ENCODE measurements at regions not wholly inside any gene's neighbourhood (a gene's known extent, or its start where the extent isn't known, plus 50 kb on each side); places are given as distances from the start of the nearest gene placed in this dataset.

GRCh38 chr2:41109744-41110143, 657.9 kb upstream of the SLC8A1 start:
- 89% methylated on average over 2 of the region's 4 CpGs for WGBS
- Histone ChIP-seq H3K27me3 (ENCODE audit: insufficient read depth, low read length) (no peaks in the 10 kb centered on the region), H3K9me3 (ENCODE audit: insufficient read depth, low read depth, low read length) (no peaks in the 10 kb centered on the region; the same call in 1 of the 2 replicates), H3K27ac (ENCODE audit: low read depth, low read length) (no peak overlapping the region), H3K9ac (ENCODE audit: low read depth, low read length) (no peak overlapping the region), H3K4me1 (ENCODE audit: insufficient read depth, low read length) (no peaks in the 10 kb centered on the region), H3K4me3 (ENCODE audit: low read length) (no peak overlapping the region), H3K36me3 (ENCODE audit: insufficient read depth, low read length) (no peaks in the 10 kb centered on the region)

- Histone ChIP-seq H3K36me3 (ENCODE audit: insufficient read depth, low read length) (no peaks in the 10 kb centered on the region), H3K4me1 (ENCODE audit: insufficient read depth, low read length) (no peaks in the 10 kb centered on the region), H3K27me3 (ENCODE audit: insufficient read depth, low read length) (no peaks in the 10 kb centered on the region), H3K9ac (ENCODE audit: low read depth, low read length) (no peak overlapping the region), H3K4me3 (ENCODE audit: low read length) (no peak overlapping the region), H3K27ac (ENCODE audit: low read depth, low read length) (no peak overlapping the region), H3K9me3 (ENCODE audit: insufficient read depth, low read depth, low read length) (no peaks in the 10 kb centered on the region; the same call in 1 of the 2 replicates)
- WGBS = 95% methylated on average over 4 of the region's 5 CpGs
Observed at GRCh38 chr2:41111836-41112627, 660.1 kb upstream of the SLC8A1 start.

- H3K27ac ChIP-seq (ENCODE audit: low read depth, low read length) = no peak overlapping the region
- no peak overlapping the region for H3K9ac ChIP-seq (ENCODE audit: low read depth, low read length)
- H3K4me1 ChIP-seq (ENCODE audit: insufficient read depth, low read length) = no peaks in the 10 kb centered on the region
- H3K9me3 ChIP-seq (ENCODE audit: insufficient read depth, low read depth, low read length) = no peaks in the 10 kb centered on the region; the same call in 1 of the 2 replicates
- H3K36me3 ChIP-seq (ENCODE audit: insufficient read depth, low read length) = no peaks in the 10 kb centered on the region
- no peak overlapping the region for H3K4me3 ChIP-seq (ENCODE audit: low read length)
- WGBS = 93% methylated on average over 4 of the region's 8 CpGs
- no peaks in the 10 kb centered on the region for H3K27me3 ChIP-seq (ENCODE audit: insufficient read depth, low read length)
Observed at GRCh38 chr2:41116106-41116797, 664.4 kb upstream of the SLC8A1 start.

- Histone ChIP-seq H3K4me3 (ENCODE audit: low read length) (no peak overlapping the region), H3K27me3 (ENCODE audit: insufficient read depth, low read length) (no peaks in the 10 kb centered on the region), H3K4me1 (ENCODE audit: insufficient read depth, low read length) (no peaks in the 10 kb centered on the region), H3K27ac (ENCODE audit: low read depth, low read length) (no peak overlapping the region), H3K9me3 (ENCODE audit: insufficient read depth, low read depth, low read length) (no peaks in the 10 kb centered on the region; the same call in 1 of the 2 replicates), H3K9ac (ENCODE audit: low read depth, low read length) (no peak overlapping the region), H3K36me3 (ENCODE audit: insufficient read depth, low read length) (no peaks in the 10 kb centered on the region)
- 99% methylated on average over 4 of the region's 4 CpGs for WGBS
Observed at GRCh38 chr2:41119489-41119888, 667.6 kb upstream of the SLC8A1 start.

GRCh38 chr2:41123341-41123740, 671.5 kb upstream of the SLC8A1 start:
- Histone ChIP-seq H3K4me3 (ENCODE audit: low read length) (no peak overlapping the region), H3K4me1 (ENCODE audit: insufficient read depth, low read length) (no peaks in the 10 kb centered on the region), H3K27ac (ENCODE audit: low read depth, low read length) (no peak overlapping the region), H3K9me3 (ENCODE audit: insufficient read depth, low read depth, low read length) (peaks cover 9% of the 10 kb centered on the region; the same call in 1 of the 2 replicates), H3K27me3 (ENCODE audit: insufficient read depth, low read length) (no peaks in the 10 kb centered on the region), H3K36me3 (ENCODE audit: insufficient read depth, low read length) (no peaks in the 10 kb centered on the region), H3K9ac (ENCODE audit: low read depth, low read length) (no peak overlapping the region)
- 91% methylated on average over 1 of the region's 1 CpG for WGBS

- Histone ChIP-seq H3K9me3 (ENCODE audit: insufficient read depth, low read depth, low read length) (peaks cover 9% of the 10 kb centered on the region; the same call in 1 of the 2 replicates), H3K4me1 (ENCODE audit: insufficient read depth, low read length) (no peaks in the 10 kb centered on the region), H3K36me3 (ENCODE audit: insufficient read depth, low read length) (no peaks in the 10 kb centered on the region), H3K27me3 (ENCODE audit: insufficient read depth, low read length) (no peaks in the 10 kb centered on the region), H3K27ac (ENCODE audit: low read depth, low read length) (no peak overlapping the region), H3K9ac (ENCODE audit: low read depth, low read length) (no peak overlapping the region), H3K4me3 (ENCODE audit: low read length) (no peak overlapping the region)
- WGBS = 63% methylated on average over 3 of the region's 3 CpGs
Observed at GRCh38 chr2:41127351-41127750, 675.5 kb upstream of the SLC8A1 start.

GRCh38 chr2:41129988-41130387, 678.1 kb upstream of the SLC8A1 start:
- Histone ChIP-seq H3K36me3 (ENCODE audit: insufficient read depth, low read length) (no peaks in the 10 kb centered on the region), H3K27ac (ENCODE audit: low read depth, low read length) (no peak overlapping the region), H3K4me3 (ENCODE audit: low read length) (no peak overlapping the region), H3K27me3 (ENCODE audit: insufficient read depth, low read length) (no peaks in the 10 kb centered on the region), H3K9ac (ENCODE audit: low read depth, low read length) (no peak overlapping the region), H3K9me3 (ENCODE audit: insufficient read depth, low read depth, low read length) (peaks cover 9% of the 10 kb centered on the region; the same call in 1 of the 2 replicates), H3K4me1 (ENCODE audit: insufficient read depth, low read length) (no peaks in the 10 kb centered on the region)
- WGBS = 94% methylated on average over 3 of the region's 3 CpGs

GRCh38 chr2:41137031-41137430, 685.1 kb upstream of the SLC8A1 start:
- 88% methylated on average over 1 of the region's 1 CpG for WGBS
- Histone ChIP-seq H3K36me3 (ENCODE audit: insufficient read depth, low read length) (no peaks in the 10 kb centered on the region), H3K27ac (ENCODE audit: low read depth, low read length) (no peak overlapping the region), H3K9ac (ENCODE audit: low read depth, low read length) (no peak overlapping the region), H3K4me3 (ENCODE audit: low read length) (no peak overlapping the region), H3K9me3 (ENCODE audit: insufficient read depth, low read depth, low read length) (no peaks in the 10 kb centered on the region), H3K27me3 (ENCODE audit: insufficient read depth, low read length) (no peaks in the 10 kb centered on the region), H3K4me1 (ENCODE audit: insufficient read depth, low read length) (no peaks in the 10 kb centered on the region)

GRCh38 chr2:41141146-41141791, 689.4 kb upstream of the SLC8A1 start:
- Histone ChIP-seq H3K36me3 (ENCODE audit: insufficient read depth, low read length) (no peaks in the 10 kb centered on the region), H3K4me3 (ENCODE audit: low read length) (no peak overlapping the region), H3K4me1 (ENCODE audit: insufficient read depth, low read length) (no peaks in the 10 kb centered on the region), H3K9ac (ENCODE audit: low read depth, low read length) (no peak overlapping the region), H3K9me3 (ENCODE audit: insufficient read depth, low read depth, low read length) (no peaks in the 10 kb centered on the region), H3K27me3 (ENCODE audit: insufficient read depth, low read length) (no peaks in the 10 kb centered on the region), H3K27ac (ENCODE audit: low read depth, low read length) (no peak overlapping the region)
- 88% methylated on average over 5 of the region's 5 CpGs for WGBS

- Histone ChIP-seq H3K27ac (ENCODE audit: low read depth, low read length) (no peak overlapping the region), H3K36me3 (ENCODE audit: insufficient read depth, low read length) (no peaks in the 10 kb centered on the region), H3K4me3 (ENCODE audit: low read length) (no peak overlapping the region), H3K27me3 (ENCODE audit: insufficient read depth, low read length) (no peaks in the 10 kb centered on the region), H3K4me1 (ENCODE audit: insufficient read depth, low read length) (no peaks in the 10 kb centered on the region), H3K9me3 (ENCODE audit: insufficient read depth, low read depth, low read length) (no peaks in the 10 kb centered on the region), H3K9ac (ENCODE audit: low read depth, low read length) (no peak overlapping the region)
- WGBS = 64% methylated on average over 1 of the region's 1 CpG
Observed at GRCh38 chr2:41142478-41142877, 690.6 kb upstream of the SLC8A1 start.

GRCh38 chr2:41145066-41145465, 693.2 kb upstream of the SLC8A1 start:
- Histone ChIP-seq H3K27ac (ENCODE audit: low read depth, low read length) (no peak overlapping the region), H3K4me3 (ENCODE audit: low read length) (no peak overlapping the region), H3K9ac (ENCODE audit: low read depth, low read length) (no peak overlapping the region)

More at GRCh38 chr2:41145066-41145465, 693.2 kb upstream of the SLC8A1 start:
- Histone ChIP-seq H3K36me3 (ENCODE audit: insufficient read depth, low read length) (no peaks in the 10 kb centered on the region), H3K9me3 (ENCODE audit: insufficient read depth, low read depth, low read length) (no peaks in the 10 kb centered on the region), H3K27me3 (ENCODE audit: insufficient read depth, low read length) (no peaks in the 10 kb centered on the region), H3K4me1 (ENCODE audit: insufficient read depth, low read length) (no peaks in the 10 kb centered on the region)
- WGBS = 100% methylated on average over 1 of the region's 1 CpG

Measured in HUES64 (cell line).